ENCODE measurements at regions not wholly inside any gene's neighbourhood (a gene's known extent, or its start where the extent isn't known, plus 50 kb on each side); places are given as distances from the start of the nearest gene placed in this dataset.

DNA sequence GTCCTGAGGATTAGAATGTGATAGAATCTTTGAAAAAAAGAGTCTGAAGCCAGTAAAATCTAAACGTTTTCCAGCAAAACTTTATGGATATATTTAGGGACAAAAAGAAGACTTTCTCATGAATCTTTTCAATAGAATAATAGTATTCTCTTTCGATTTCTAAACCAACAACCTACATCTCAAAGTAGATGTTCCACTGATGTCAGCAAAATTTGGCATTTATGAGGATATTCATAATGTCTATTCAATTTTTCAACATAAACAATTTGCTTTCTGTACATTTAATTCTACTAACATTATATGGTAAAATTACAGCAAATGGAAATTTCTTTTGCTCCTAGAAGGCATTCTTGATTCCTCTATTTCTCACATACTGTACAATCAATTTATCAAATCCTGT is 886.5 kb downstream of the CENPC start:
- no peak for TF ChIP-seq POLR2AphosphoS5 (IDR thresholded peaks at IDR 0.05)
- TF ChIP-seq CTCF (IDR thresholded peaks at IDR 0.05 in 8 of 11, conservative IDR thresholded peaks at IDR 0.05 in 3 of 11), result no peak
